Cardiac muscle cell (in vitro differentiated cells and primary cell): ENCODE measurements at regions not wholly inside any gene's neighbourhood (a gene's known extent, or its start where the extent isn't known, plus 50 kb on each side); places are given as distances from the start of the nearest gene placed in this dataset.

Experiments
- DNase-seq, 2 donors: peaks; one replicate each; pipeline versions ENCODE4 v3.0.0 to v3.0.0-alpha.2; 2010 to 2017; ENCODE audit warnings: low read depth in 1 of 2, low spot score in 1 of 2
- H3K27ac ChIP-seq: fragments of 200-600 bp; sonication (generic); 2 replicates; pipeline ENCODE4 v1.5.1; 2016
- H3K27me3 ChIP-seq: fragments of 200-600 bp; sonication (generic); 2 replicates; pipeline ENCODE4 v1.6.0; 2016; ENCODE audit warnings: control low read depth
- H3K36me3 ChIP-seq: fragments of 200-600 bp; sonication (generic); 2 replicates; pipeline ENCODE4 v1.5.1; 2016; ENCODE audit warnings: control low read depth
- H3K4me1 ChIP-seq: fragments of 200-600 bp; sonication (generic); 2 replicates; pipeline ENCODE4 v1.8.1; 2017; ENCODE audit warnings: low read depth, mild to moderate bottlenecking, mixed run types
- H3K4me3 ChIP-seq: fragments of 200-600 bp; sonication (generic); 2 replicates; pipeline ENCODE4 v1.5.1; 2016; ENCODE audit warnings: mild to moderate bottlenecking
- H3K9me3 ChIP-seq: fragments of 200-600 bp; sonication (generic); 2 replicates; pipeline ENCODE4 v1.5.1; 2017; ENCODE audit warnings: low read depth, mild to moderate bottlenecking, control low read depth
- CTCF ChIP-seq: IDR thresholded peaks from 2 replicates; pipeline ENCODE4 v1.5.1; 2012; ENCODE audit warnings: low read depth, mild to moderate bottlenecking, low read length

GRCh38 chr11:110939471-110939870 lies 227.2 kb upstream of the ARHGAP20 start:
- Histone ChIP-seq H3K9me3 (no peaks in the 10 kb centered on the region), H3K27ac (no peak overlapping the region), H3K4me3 (no peak overlapping the region), H3K27me3 (no peaks in the 10 kb centered on the region), H3K36me3 (no peaks in the 10 kb centered on the region), H3K4me1 (no peaks in the 10 kb centered on the region)
- DNase-seq, result no peak
- TF ChIP-seq CTCF, result no peak

GRCh38 chr11:110935018-110935640 lies 222.9 kb upstream of the ARHGAP20 start:
- no peak for DNase-seq
- H3K4me1 ChIP-seq, result no peaks in the 10 kb centered on the region
- H3K9me3 ChIP-seq, result no peaks in the 10 kb centered on the region
- H3K36me3 ChIP-seq, result no peaks in the 10 kb centered on the region
- H3K27me3 ChIP-seq, result no peaks in the 10 kb centered on the region
- no peak overlapping the region for H3K27ac ChIP-seq
- no peak overlapping the region for H3K4me3 ChIP-seq
- TF ChIP-seq CTCF, result no peak

- DNase-seq, result no peak
- Histone ChIP-seq H3K36me3 (no peaks in the 10 kb centered on the region), H3K27me3 (no peaks in the 10 kb centered on the region), H3K9me3 (no peaks in the 10 kb centered on the region), H3K4me3 (no peak overlapping the region), H3K27ac (no peak overlapping the region), H3K4me1 (no peaks in the 10 kb centered on the region)
- no peak for TF ChIP-seq CTCF
These were observed 216.9 kb upstream of the ARHGAP20 start for GRCh38 chr11:110929129-110929528.

- DNase-seq, result no peak
- no peak overlapping the region for H3K27ac ChIP-seq
- H3K9me3 ChIP-seq, result no peaks in the 10 kb centered on the region
- no peak for TF ChIP-seq CTCF
- H3K36me3 ChIP-seq, result no peaks in the 10 kb centered on the region
- no peaks in the 10 kb centered on the region for H3K27me3 ChIP-seq
- no peak overlapping the region for H3K4me3 ChIP-seq
- H3K4me1 ChIP-seq, result no peaks in the 10 kb centered on the region
These were observed 216.2 kb upstream of the ARHGAP20 start for GRCh38 chr11:110928391-110928790.

GRCh38 chr11:110921742-110922521 lies 209.7 kb upstream of the ARHGAP20 start:
- H3K4me3 ChIP-seq, result no peak overlapping the region
- no peaks in the 10 kb centered on the region for H3K4me1 ChIP-seq
- peak in 1 of 2 donors; percentile 88 for DNase-seq
- no peaks in the 10 kb centered on the region for H3K36me3 ChIP-seq
- H3K27ac ChIP-seq, result no peak overlapping the region
- H3K9me3 ChIP-seq, result no peaks in the 10 kb centered on the region
- no peaks in the 10 kb centered on the region for H3K27me3 ChIP-seq
- no peak for TF ChIP-seq CTCF
